HEK293T (cell line): ENCODE measurements at regions not wholly inside any gene's neighbourhood (a gene's known extent, or its start where the extent isn't known, plus 50 kb on each side); places are given as distances from the start of the nearest gene placed in this dataset.

Experiments
- BHLHE40 ChIP-seq: fragments of 450-650 bp; IDR thresholded peaks from 2 replicates; pipeline ENCODE4 v1.6.1; 2016; ENCODE audit warnings: mild to moderate bottlenecking, moderate library complexity, borderline replicate concordance
- SP1 ChIP-seq: fragments of 450-650 bp; IDR thresholded peaks from 2 replicates; pipeline ENCODE4 v1.6.1; 2017
- TARDBP ChIP-seq: fragments of 450-650 bp; IDR thresholded peaks from 2 replicates; pipeline ENCODE4 v1.6.1; 2016

GRCh38 chr12:74382983-74383382 is 154.7 kb upstream of the ATXN7L3B start:
- TF ChIP-seq SP1 (no peak), TARDBP (no peak), BHLHE40 (no peak)
